Fibroblast of pulmonary artery (primary cell): ENCODE measurements at regions not wholly inside any gene's neighbourhood (a gene's known extent, or its start where the extent isn't known, plus 50 kb on each side); places are given as distances from the start of the nearest gene placed in this dataset.
A peak's percentile ranks its signal among the peaks of the same experiment; 100 is the strongest.

Experiments used
- DNase-seq: peaks from one replicate; pipeline ENCODE4 v3.0.0-alpha.2; 2010; ENCODE audit warnings: low read depth
- H3K4me3 ChIP-seq: replicated peaks from 2 replicates; pipeline ENCODE4 v1.5.1; 2011; ENCODE audit warnings: low read depth, mild to moderate bottlenecking, control low read depth, low read length, moderate library complexity
- TF ChIP-seq, protein P1 (sequence below): IDR thresholded peaks from 2 replicates; pipeline ENCODE4 v1.5.1; 2011; ENCODE audit warnings: mild to moderate bottlenecking, control low read depth, low read length, inconsistent platforms; ENCODE audit errors: missing control alignments

DNA sequence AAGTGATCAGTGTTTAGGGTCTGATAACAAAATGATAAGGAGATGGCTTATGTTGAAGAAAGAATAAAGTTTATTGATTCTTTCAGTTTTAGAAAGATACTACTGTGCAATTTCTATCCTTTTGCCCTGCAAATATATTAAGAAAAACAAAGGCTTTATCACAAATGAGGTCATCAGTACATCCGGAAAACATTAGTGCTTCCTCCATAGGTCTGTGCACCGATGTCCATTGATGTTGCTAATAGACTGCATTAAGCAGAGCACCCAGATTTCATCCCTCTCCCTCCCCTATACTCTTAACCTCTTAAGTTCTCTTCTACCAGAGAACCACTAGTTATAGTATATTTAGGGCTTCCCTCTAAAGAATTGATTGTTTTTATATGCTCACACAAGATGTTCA is 53.7 kb upstream of the HHIP start:
- no peak overlapping the region for H3K4me3 ChIP-seq
- TF ChIP-seq, protein P1, sequence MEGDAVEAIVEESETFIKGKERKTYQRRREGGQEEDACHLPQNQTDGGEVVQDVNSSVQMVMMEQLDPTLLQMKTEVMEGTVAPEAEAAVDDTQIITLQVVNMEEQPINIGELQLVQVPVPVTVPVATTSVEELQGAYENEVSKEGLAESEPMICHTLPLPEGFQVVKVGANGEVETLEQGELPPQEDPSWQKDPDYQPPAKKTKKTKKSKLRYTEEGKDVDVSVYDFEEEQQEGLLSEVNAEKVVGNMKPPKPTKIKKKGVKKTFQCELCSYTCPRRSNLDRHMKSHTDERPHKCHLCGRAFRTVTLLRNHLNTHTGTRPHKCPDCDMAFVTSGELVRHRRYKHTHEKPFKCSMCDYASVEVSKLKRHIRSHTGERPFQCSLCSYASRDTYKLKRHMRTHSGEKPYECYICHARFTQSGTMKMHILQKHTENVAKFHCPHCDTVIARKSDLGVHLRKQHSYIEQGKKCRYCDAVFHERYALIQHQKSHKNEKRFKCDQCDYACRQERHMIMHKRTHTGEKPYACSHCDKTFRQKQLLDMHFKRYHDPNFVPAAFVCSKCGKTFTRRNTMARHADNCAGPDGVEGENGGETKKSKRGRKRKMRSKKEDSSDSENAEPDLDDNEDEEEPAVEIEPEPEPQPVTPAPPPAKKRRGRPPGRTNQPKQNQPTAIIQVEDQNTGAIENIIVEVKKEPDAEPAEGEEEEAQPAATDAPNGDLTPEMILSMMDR, result no peak
- DNase-seq, result peak; percentile 29

DNA sequence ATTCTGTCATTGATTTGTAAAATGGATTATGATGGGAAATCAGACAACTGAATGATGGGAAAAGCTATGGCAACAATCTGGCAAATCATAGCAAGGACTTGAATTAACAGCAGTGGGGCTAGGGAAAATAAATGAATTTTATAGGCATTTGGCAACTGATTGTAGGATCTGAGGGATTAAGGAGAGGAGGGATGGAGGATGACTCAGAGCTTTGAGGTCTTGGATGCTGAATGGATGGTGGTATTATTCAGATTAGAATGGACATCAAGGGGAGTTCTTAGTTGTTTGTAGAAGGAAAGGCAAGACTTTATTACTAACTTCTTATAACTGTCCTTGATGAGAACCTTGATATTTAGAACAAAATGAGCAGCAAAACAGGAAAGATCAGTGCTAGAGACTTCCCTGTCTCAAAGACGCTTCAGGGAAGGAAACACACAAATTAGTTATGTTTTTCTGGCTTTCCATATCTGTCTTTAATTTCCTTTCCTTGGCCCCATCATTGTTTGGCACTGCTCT is 51.4 kb upstream of the HHIP start:
- DNase-seq, result no peak
- no peak overlapping the region for H3K4me3 ChIP-seq
- TF ChIP-seq, protein P1, result no peak

DNA sequence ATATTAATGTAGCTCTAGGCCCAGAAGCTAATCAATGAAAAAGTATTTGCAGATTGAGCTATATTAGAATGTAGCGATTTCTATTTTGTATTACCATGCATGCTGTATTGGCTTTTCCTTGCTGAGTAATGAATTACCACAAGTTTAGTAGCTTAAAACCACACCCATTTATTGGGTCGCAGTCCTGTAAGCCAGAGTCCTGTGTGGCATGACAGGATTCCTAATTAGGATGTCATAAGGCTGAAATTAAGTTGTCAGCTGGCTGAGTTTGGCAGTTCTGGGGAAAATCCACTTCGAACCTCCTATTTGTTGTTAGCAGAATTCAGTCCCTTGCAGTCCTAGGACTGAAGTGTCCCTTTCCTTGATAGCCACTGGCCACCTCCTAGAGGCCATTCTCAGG is 50.3 kb upstream of the HHIP start:
- no peak for DNase-seq

More for the DNA sequence above, 50.3 kb upstream of the HHIP start:
- TF ChIP-seq, protein P1, result no peak
- no peak overlapping the region for H3K4me3 ChIP-seq
